H1 (cell line): ENCODE measurements at regions not wholly inside any gene's neighbourhood (a gene's known extent, or its start where the extent isn't known, plus 50 kb on each side); places are given as distances from the start of the nearest gene placed in this dataset.

Experiments used
- EP300 ChIP-seq, 2 experiments: IDR thresholded peaks; 1 replicate in 1 of 2; 2 replicates in 1 of 2; pipeline ENCODE4 v1.6.1; 2011 to 2012; ENCODE audit warnings: low read depth in 2 of 2, low read length in 2 of 2, mild to moderate bottlenecking in 2 of 2, borderline replicate concordance in 1 of 2, inconsistent platforms in 1 of 2, moderate library complexity in 1 of 2
- JUND ChIP-seq: IDR thresholded peaks from 2 replicates; pipeline ENCODE4 v1.6.1; 2011; ENCODE audit warnings: mild to moderate bottlenecking, improper control_type of control experiment, low read length
- MAX ChIP-seq: IDR thresholded peaks from 2 replicates; pipeline ENCODE4 v1.6.1; 2012; ENCODE audit warnings: inconsistent platforms
- NRF1 ChIP-seq: IDR thresholded peaks from 2 replicates; pipeline ENCODE4 v1.6.1; 2011; ENCODE audit warnings: mild to moderate bottlenecking, low read depth, low read length, improper control_type of control experiment
- SP4 ChIP-seq: IDR thresholded peaks from 2 replicates; pipeline ENCODE4 v1.6.1; 2012; ENCODE audit warnings: low read length, inconsistent platforms
- SUZ12 ChIP-seq: fragments of 200-600 bp; sonication (generic); IDR thresholded peaks from 2 replicates; pipeline ENCODE4 v1.6.1; 2012; ENCODE audit warnings: mild to moderate bottlenecking, inconsistent platforms, low read length, moderate library complexity, mixed read lengths

GRCh38 chr4:83196921-83197320 lies 82.4 kb upstream of the PLAC8 start (continued):
- no peak for TF ChIP-seq NRF1
- TF ChIP-seq SUZ12: no peak
- no peak for TF ChIP-seq SP4
- TF ChIP-seq JUND: no peak
- no peak for TF ChIP-seq EP300 (IDR thresholded peaks at IDR 0.05; ENCODE audit: borderline replicate concordance in 1 of 2, low read depth in 2 of 2, low read length in 2 of 2)
- TF ChIP-seq MAX: no peak
